ENCODE measurements at regions not wholly inside any gene's neighbourhood (a gene's known extent, or its start where the extent isn't known, plus 50 kb on each side); places are given as distances from the start of the nearest gene placed in this dataset.
"Not testable (repeated sequence)": the region's sequence is repeated elsewhere in the genome, so short reads cannot be mapped to it uniquely, and the experiment has no call there.

- no peak for DNase-seq (ENCODE audit: low read depth)
These were observed 162.3 kb upstream of the SMIM31 start for GRCh38 chr4:164591666-164592065.

DNA sequence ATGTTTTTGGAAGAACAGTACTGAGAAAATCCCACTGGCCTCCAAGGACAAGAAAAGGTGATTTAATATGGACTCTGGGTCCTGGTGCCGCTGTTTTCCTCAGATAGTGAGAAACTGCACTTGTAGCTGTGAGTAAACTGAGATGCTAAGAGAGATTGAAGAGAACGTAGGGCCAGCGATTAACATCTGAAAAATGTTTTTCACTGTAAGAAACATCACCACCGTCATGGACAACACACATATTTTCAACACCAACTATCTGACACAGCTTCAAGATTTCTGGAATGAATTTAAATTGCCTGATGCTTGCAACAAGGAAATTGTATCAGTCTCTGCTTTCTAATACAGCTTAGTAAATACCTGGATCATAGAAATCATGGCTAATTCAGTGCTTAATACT, 158.2 kb upstream of the SMIM31 start:
- no peak for DNase-seq (ENCODE audit: low read depth)

- DNase-seq (ENCODE audit: low read depth): no peak
These were observed 157.5 kb upstream of the SMIM31 start for GRCh38 chr4:164596318-164596878.

DNA sequence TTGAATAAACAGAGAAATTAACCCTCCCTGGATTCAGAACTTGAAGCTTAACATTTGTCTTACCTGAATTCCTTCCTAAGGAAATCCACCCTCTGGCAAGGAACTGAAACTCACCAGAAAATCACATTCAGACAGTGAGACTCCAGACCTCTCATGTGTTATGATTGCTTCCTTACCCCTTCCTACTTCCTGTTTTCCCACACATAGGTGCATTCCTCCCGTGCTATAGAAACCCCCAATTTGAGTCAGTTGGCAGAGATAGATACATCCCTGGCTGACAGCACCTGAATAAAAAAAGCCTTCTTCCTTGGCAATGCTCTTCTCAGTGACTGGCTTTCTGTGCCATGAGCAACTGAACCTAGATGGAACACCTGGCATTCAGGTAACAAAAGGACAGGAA, 157.0 kb upstream of the SMIM31 start:
- DNase-seq (ENCODE audit: low read depth): no peak

- no peak for DNase-seq (ENCODE audit: low read depth)
These were observed 152.3 kb upstream of the SMIM31 start for GRCh38 chr4:164601653-164602052.

GRCh38 chr4:164605791-164606190, 148.1 kb upstream of the SMIM31 start:
- not testable (repeated sequence) for DNase-seq (ENCODE audit: low read depth)

- DNase-seq (ENCODE audit: low read depth): no peak
These were observed 147.5 kb upstream of the SMIM31 start for GRCh38 chr4:164606478-164606877.

DNA sequence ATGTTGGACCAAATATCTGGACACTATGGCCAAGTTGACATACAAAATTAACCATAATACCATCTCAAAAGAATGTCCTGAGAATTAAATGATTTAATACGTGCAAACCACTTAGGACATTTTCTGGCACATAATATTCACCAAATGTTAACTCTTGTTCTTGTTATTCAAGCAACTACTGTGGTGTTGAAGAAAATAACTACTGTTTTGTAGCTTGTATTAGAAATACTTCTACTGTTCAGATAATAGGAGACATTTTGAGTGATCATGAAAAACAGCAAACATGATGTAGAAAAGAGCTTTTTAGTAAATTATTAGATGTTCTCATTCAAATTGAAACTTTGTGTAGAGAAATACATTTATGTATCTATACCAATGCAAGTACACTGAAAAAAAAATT, 140.7 kb upstream of the SMIM31 start:
- DNase-seq (ENCODE audit: low read depth): no peak

- no peak for DNase-seq (ENCODE audit: low read depth)
These were observed 140.1 kb upstream of the SMIM31 start for GRCh38 chr4:164613792-164614191.

- no peak for DNase-seq (ENCODE audit: low read depth)
These were observed 139.6 kb upstream of the SMIM31 start for GRCh38 chr4:164614329-164614728.

DNA sequence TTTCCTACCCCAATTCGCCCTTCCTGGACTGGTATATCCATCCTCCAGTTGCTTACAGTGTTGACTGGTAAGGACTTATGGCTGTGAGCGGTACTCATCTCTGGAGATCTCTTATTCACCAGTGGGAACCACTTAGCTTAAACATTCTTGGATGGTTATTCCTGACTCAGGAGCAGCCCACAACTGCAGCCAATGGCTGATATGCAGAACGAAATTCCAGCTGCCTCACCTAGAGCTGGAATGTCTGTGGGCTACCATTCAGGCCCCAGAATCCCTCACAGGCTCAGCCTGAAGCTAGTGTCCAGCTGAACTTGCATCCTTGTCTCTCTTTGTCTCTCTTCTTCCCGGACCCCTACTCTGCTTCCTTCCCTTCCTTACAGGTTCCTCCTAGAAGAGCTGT, 138.9 kb upstream of the SMIM31 start:
- no peak for DNase-seq (ENCODE audit: low read depth)

DNA sequence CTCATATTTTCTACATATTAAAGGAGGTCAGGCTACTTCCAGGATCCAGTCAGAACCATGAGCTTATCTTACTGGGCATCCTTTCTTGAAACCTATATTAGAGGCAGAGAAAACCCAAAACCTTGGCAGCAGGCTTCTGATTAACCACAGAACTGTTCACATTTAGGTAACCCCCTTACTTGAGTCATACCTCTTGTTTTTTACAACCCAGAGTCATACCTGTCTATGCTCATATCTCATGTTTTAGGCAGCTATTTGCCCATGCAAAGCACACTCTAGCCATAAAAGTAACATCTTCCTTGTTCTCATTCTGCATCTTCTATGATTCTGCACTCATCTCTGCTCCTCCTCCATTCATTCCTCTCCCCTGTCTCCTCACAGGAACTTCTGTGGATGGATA, 138.0 kb upstream of the SMIM31 start:
- no peak for DNase-seq (ENCODE audit: low read depth)

GRCh38 chr4:164616961-164617360, 137.0 kb upstream of the SMIM31 start:
- no peak for DNase-seq (ENCODE audit: low read depth)

DNA sequence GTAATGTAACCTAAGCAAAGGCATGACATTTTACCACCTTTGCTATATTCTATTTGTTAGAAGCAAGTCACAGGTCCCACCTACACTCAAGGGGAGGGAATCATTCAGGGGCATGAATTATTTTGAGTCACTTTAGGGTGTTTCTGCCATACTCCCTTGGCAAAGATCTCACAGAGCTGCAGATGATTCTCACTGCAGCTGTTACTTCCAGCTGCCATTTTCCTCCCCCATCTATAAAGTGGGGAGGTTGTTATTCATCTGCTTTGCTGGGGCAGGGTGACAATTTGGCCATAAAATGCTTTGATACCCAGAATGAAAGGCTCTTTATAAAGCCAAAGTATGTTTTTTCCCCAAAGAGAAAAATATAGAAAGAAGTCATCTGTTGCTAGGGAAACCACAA, 136.5 kb upstream of the SMIM31 start:
- no peak for DNase-seq (ENCODE audit: low read depth)

DNA sequence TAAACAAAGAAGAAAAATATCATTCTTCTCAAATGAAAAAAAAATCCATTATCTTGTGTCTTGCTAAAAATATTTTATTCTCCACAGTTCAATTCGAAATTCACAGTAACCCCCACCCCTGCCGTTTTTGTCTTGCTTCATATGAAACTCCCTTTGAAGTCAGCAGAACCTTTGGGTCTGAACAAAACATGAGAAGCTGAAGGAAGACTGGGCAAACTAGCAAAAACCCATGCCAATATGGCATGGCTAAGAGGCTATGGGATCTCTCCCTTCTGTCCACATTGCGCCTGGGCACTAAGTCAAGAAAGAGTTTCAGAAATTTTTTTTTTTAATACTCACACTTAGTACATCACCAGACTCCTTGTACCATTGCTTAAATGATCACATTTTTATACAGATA, 136.0 kb upstream of the SMIM31 start:
- no peak for DNase-seq (ENCODE audit: low read depth)

- DNase-seq (ENCODE audit: low read depth): no peak
These were observed 131.9 kb upstream of the SMIM31 start for GRCh38 chr4:164621886-164622521.

DNA sequence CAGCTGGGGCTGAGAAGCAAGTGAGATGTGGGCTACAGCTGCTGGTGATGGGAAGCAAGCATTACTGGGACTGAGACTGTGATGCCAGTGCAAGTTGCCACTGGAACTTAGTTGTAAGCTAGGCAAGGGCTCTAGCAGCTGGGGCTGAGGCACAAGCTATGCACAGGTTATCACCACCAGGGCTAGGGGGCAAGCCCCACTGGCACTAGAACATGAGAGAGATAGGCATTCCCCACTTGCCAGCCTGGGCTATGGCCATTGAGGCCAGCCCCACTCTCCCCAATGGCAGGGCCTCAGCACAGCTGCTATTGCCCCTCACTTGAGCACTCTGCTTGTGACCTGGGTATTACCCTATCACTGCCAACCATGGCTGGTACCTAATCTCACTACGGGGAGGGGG, 130.8 kb upstream of the SMIM31 start:
- no peak for DNase-seq (ENCODE audit: low read depth)

DNA sequence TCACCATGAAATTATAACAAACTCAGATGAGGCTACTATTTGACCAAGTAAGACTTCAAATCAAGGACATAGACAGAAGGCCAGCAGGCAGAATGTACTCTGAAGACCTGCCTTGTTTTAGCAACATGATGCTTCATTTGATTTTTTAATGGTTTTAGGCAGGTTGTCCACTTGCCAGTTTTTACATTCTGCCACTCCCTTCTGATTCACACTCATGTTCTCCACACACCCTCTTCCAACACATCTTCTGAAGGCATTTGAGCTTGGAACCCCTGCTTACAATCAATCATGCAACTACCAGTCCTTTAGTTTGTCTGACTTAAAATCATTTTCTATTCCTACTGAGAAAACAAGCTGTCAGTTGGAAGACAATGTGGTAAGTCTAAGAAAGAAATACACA, 114.9 kb upstream of the SMIM31 start:
- no peak for DNase-seq (ENCODE audit: low read depth)

DNA sequence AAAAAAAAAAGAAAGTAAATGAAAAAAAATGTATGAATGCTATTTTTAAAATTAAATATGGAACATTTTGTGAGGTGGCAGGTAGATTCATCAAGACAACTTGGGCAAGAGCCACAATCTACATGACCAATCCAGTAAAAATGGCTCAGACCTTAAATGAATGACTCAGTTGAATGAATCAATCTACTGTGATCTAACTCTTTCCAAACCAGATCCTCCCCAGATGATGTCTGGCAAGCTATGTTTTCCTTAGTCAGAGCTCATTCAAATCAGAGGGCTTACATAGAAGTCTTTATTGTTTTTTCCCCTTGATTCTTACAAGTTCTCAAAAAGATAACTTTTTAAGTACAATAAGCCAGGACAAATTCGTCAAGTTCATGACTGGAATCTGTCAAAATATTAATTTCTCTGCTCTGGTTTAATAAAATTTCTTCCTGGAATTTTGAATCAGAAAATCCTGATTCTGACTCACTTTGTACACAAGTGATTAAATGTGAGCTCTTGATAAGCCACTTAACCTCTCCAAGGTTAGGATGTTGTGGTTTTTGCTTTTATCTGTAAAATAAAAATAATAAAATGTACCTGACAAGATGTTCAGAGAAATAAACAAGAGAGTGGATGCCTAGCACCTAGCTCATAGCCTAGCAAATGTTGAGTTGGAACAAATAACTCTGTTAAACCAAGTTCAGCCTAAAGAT, 105.6 kb upstream of the SMIM31 start:
- peak; percentile 9 for DNase-seq (ENCODE audit: low read depth)

- no peak for DNase-seq (ENCODE audit: low read depth)
These were observed 105.1 kb upstream of the SMIM31 start for GRCh38 chr4:164648849-164649212.

- no peak for DNase-seq (ENCODE audit: low read depth)
These were observed 94.2 kb upstream of the SMIM31 start for GRCh38 chr4:164659765-164660164.

DNA sequence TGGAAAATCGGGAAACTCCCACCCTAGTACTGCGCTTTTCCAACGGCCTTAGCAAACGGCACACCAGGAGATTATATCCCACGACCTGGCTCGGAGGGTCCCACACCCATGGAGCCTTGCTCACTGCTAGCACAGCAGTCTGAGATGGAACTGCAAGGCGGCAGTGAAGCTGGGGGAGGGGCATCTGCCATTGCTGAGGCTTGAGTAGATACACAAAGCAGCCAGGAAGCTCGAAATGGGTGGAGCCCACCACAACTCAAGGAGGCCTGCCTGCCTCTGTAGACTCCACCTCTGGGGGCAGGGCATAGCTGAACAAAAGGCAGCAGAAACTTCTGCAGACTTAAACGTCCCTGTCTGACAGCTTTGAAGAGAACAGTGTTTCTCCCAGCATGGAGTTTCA, 77.8 kb upstream of the SMIM31 start:
- DNase-seq (ENCODE audit: low read depth): not testable (repeated sequence)

DNA sequence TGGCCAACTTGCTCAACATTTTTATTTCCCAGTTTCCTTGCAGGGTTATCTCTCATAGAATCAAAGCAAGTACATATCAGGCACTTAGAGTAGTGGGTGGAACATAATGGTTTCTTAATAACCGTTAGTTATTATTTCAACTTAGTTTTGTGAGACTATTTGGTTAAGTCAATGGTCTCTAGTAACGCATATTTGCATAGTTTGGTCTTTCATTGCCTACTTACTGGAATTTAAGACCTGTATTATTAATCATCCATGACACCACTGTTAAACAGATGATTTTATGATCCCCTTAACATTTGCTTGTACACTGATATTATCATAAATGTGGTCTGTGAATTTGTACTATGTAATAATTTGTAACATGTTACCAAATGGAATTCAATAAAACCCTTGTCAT, 70.9 kb upstream of the SMIM31 start:
- DNase-seq (ENCODE audit: low read depth): no peak

- DNase-seq (ENCODE audit: low read depth): no peak
These were observed 58.3 kb upstream of the SMIM31 start for GRCh38 chr4:164695650-164696049.

Data from renal cortical epithelial cell (primary cell).